ENCODE measurements at regions not wholly inside any gene's neighbourhood (a gene's known extent, or its start where the extent isn't known, plus 50 kb on each side); places are given as distances from the start of the nearest gene placed in this dataset.

- TF ChIP-seq EZH2phosphoT487 (IDR thresholded peaks at IDR 0.05; ENCODE audit: borderline replicate concordance, low read length) (no peak), EZH2 (IDR thresholded peaks at IDR 0.05; ENCODE audit: low read length, unreplicated experiment) (no peak), CTCF (conservative IDR thresholded peaks at IDR 0.05; ENCODE audit: low read depth, low read length) (no peak)
- Histone ChIP-seq H3K4me2 (ENCODE audit: low read length) (no peak overlapping the region), H3K9me2 (replicated peaks; ENCODE audit: low read length) (no peaks in the 10 kb centered on the region), H3K9me3 (ENCODE audit: low read length) (no peaks in the 10 kb centered on the region), H3K4me3 (ENCODE audit: low read length) (no peak overlapping the region), H4K20me1 (ENCODE audit: low read length) (no peaks in the 10 kb centered on the region), H3K36me3 (ENCODE audit: low read depth, low read length) (no peaks in the 10 kb centered on the region), H3K27me3 (ENCODE audit: low read length) (no peaks in the 10 kb centered on the region), H2AFZ (ENCODE audit: low read length) (no peak overlapping the region), H3K27ac (ENCODE audit: low read length) (no peak overlapping the region), H3K4me1 (ENCODE audit: insufficient read depth, low read length) (peaks cover 8% of the 10 kb centered on the region), H3F3A (ENCODE audit: low read length, unreplicated experiment) (no peaks in the 10 kb centered on the region), H3K79me2 (ENCODE audit: low read length) (no peaks in the 10 kb centered on the region), H3K9ac (ENCODE audit: low read length) (no peak overlapping the region)
- no TSS peak for BruUV-seq (replicated peaks)
- ATAC-seq (no peak), DNase-seq (no peak)
- ChIA-PET POLR2A (ENCODE audit: unreplicated experiment) (no interaction called here), CTCF (no interaction called here)
- intact Hi-C loops (cut with micrococcal nuclease): no loop called here
Measured at GRCh38 chr5:109529987-109530386, 120.2 kb upstream of the PJA2 start.

GRCh38 chr5:109529520-109529919, 119.7 kb upstream of the PJA2 start:
- Histone ChIP-seq H2AFZ (ENCODE audit: low read length) (no peak overlapping the region), H3K36me3 (ENCODE audit: low read depth, low read length) (no peaks in the 10 kb centered on the region), H3K9me3 (ENCODE audit: low read length) (no peaks in the 10 kb centered on the region), H3K4me2 (ENCODE audit: low read length) (no peak overlapping the region), H3K4me3 (ENCODE audit: low read length) (no peak overlapping the region), H3K79me2 (ENCODE audit: low read length) (no peaks in the 10 kb centered on the region), H3K9me2 (replicated peaks; ENCODE audit: low read length) (no peaks in the 10 kb centered on the region), H4K20me1 (ENCODE audit: low read length) (no peaks in the 10 kb centered on the region), H3K27ac (ENCODE audit: low read length) (no peak overlapping the region), H3K9ac (ENCODE audit: low read length) (no peak overlapping the region), H3K4me1 (ENCODE audit: insufficient read depth, low read length) (peaks cover 8% of the 10 kb centered on the region), H3K27me3 (ENCODE audit: low read length) (no peaks in the 10 kb centered on the region), H3F3A (ENCODE audit: low read length, unreplicated experiment) (no peaks in the 10 kb centered on the region)
- intact Hi-C loops (cut with micrococcal nuclease): no loop called here
- ChIA-PET CTCF (no interaction called here), POLR2A (ENCODE audit: unreplicated experiment) (no interaction called here)
- no TSS peak for BruUV-seq (replicated peaks)
- ATAC-seq (no peak), DNase-seq (peak; percentile 26)
- TF ChIP-seq EZH2 (IDR thresholded peaks at IDR 0.05; ENCODE audit: low read length, unreplicated experiment): no peak
- TF ChIP-seq EZH2phosphoT487 (IDR thresholded peaks at IDR 0.05; ENCODE audit: borderline replicate concordance, low read length): no peak
- no peak for TF ChIP-seq CTCF (conservative IDR thresholded peaks at IDR 0.05; ENCODE audit: low read depth, low read length)

- Histone ChIP-seq H3K9me2 (replicated peaks; ENCODE audit: low read length) (no peaks in the 10 kb centered on the region), H3K27me3 (ENCODE audit: low read length) (no peaks in the 10 kb centered on the region), H3K27ac (ENCODE audit: low read length) (no peak overlapping the region), H3K9me3 (ENCODE audit: low read length) (no peaks in the 10 kb centered on the region), H3F3A (ENCODE audit: low read length, unreplicated experiment) (no peaks in the 10 kb centered on the region), H3K36me3 (ENCODE audit: low read depth, low read length) (no peaks in the 10 kb centered on the region), H3K4me1 (ENCODE audit: insufficient read depth, low read length) (no peaks in the 10 kb centered on the region), H3K79me2 (ENCODE audit: low read length) (no peaks in the 10 kb centered on the region), H4K20me1 (ENCODE audit: low read length) (no peaks in the 10 kb centered on the region), H3K9ac (ENCODE audit: low read length) (no peak overlapping the region), H2AFZ (ENCODE audit: low read length) (no peak overlapping the region), H3K4me3 (ENCODE audit: low read length) (no peak overlapping the region), H3K4me2 (ENCODE audit: low read length) (no peak overlapping the region)
- no peak for DNase-seq
- intact Hi-C loops (cut with micrococcal nuclease): no loop called here
- ChIA-PET POLR2A (ENCODE audit: unreplicated experiment) (no interaction called here), CTCF (no interaction called here)
- TF ChIP-seq EZH2 (IDR thresholded peaks at IDR 0.05; ENCODE audit: low read length, unreplicated experiment) (no peak), CTCF (conservative IDR thresholded peaks at IDR 0.05; ENCODE audit: low read depth, low read length) (no peak), EZH2phosphoT487 (IDR thresholded peaks at IDR 0.05; ENCODE audit: borderline replicate concordance, low read length) (no peak)
- no TSS peak for BruUV-seq (replicated peaks)
- ATAC-seq: no peak
Measured at GRCh38 chr5:109524555-109524954, 114.8 kb upstream of the PJA2 start.

Data from PC-3 (cell line).